Astrocyte (in vitro differentiated cells and primary cell): ENCODE measurements at regions not wholly inside any gene's neighbourhood (a gene's known extent, or its start where the extent isn't known, plus 50 kb on each side); places are given as distances from the start of the nearest gene placed in this dataset.

Experiments
- DNase-seq: peaks from one replicate; pipeline ENCODE4 v3.0.0-alpha.2; 2010; ENCODE audit warnings: low read depth
- FAIRE-seq: peaks from 2 replicates; lab custom pipeline; 2011; peaks lifted over from hg19 to GRCh38; lab: Jason Lieb, UNC
- H2AFZ ChIP-seq: 2 replicates; pipeline ENCODE4 v1.6.0; 2012; ENCODE audit warnings: low read depth, low read length, inconsistent platforms
- H3K27ac ChIP-seq: 2 replicates; pipeline ENCODE4 v1.5.1; 2011; ENCODE audit warnings: low read depth, low read length, inconsistent platforms
- H3K27me3 ChIP-seq: 2 replicates; pipeline ENCODE4 v1.6.0; 2011; ENCODE audit warnings: low read length, inconsistent platforms; ENCODE audit not compliant: insufficient read depth
- H3K36me3 ChIP-seq: 2 replicates; pipeline ENCODE4 v1.5.1; 2011; ENCODE audit warnings: low read length, inconsistent platforms; ENCODE audit not compliant: insufficient read depth
- H3K4me1 ChIP-seq: 2 replicates; pipeline ENCODE4 v1.5.1; 2011; ENCODE audit warnings: low read length, inconsistent platforms; ENCODE audit not compliant: insufficient read depth
- H3K4me2 ChIP-seq: 2 replicates; pipeline ENCODE4 v1.6.0; 2012; ENCODE audit warnings: low read length, inconsistent platforms
- H3K4me3 ChIP-seq: 2 replicates; pipeline ENCODE4 v1.5.1; 2011; ENCODE audit warnings: low read depth, mild to moderate bottlenecking, low read length, inconsistent platforms; ENCODE audit not compliant: insufficient read depth
- H3K79me2 ChIP-seq: 2 replicates; pipeline ENCODE4 v1.6.0; 2012; ENCODE audit warnings: mild to moderate bottlenecking, low read length, inconsistent platforms; ENCODE audit not compliant: insufficient read depth
- H3K9ac ChIP-seq: 2 replicates; pipeline ENCODE4 v1.6.0; 2012; ENCODE audit warnings: mild to moderate bottlenecking, low read length, inconsistent platforms
- H3K9me3 ChIP-seq: 2 replicates; pipeline ENCODE4 v1.5.1; 2012; ENCODE audit warnings: low read depth, mild to moderate bottlenecking, low read length, inconsistent platforms; ENCODE audit not compliant: insufficient read depth
- H4K20me1 ChIP-seq: 2 replicates; pipeline ENCODE4 v1.6.0; 2012; ENCODE audit warnings: low read length, inconsistent platforms; ENCODE audit not compliant: insufficient read depth
- H3K27ac Mint-ChIP-seq: one replicate; pipeline ENCODE4 v1.8.0; 2021; ENCODE audit warnings: mild to moderate bottlenecking, mixed read lengths; ENCODE audit not compliant: unreplicated experiment
- H3K27me3 Mint-ChIP-seq: one replicate; pipeline ENCODE4 v1.8.0; 2021; ENCODE audit warnings: low read depth, mixed read lengths; ENCODE audit not compliant: unreplicated experiment
- H3K36me3 Mint-ChIP-seq: one replicate; pipeline ENCODE4 v1.8.0; 2021; ENCODE audit warnings: low read depth, mixed read lengths; ENCODE audit not compliant: unreplicated experiment
- H3K4me1 Mint-ChIP-seq: one replicate; pipeline ENCODE4 v1.8.0; 2021; ENCODE audit warnings: low read depth, mixed read lengths; ENCODE audit not compliant: unreplicated experiment
- H3K4me3 Mint-ChIP-seq: one replicate; pipeline ENCODE4 v1.8.0; 2021; ENCODE audit warnings: mild to moderate bottlenecking, moderate library complexity, mixed read lengths; ENCODE audit not compliant: unreplicated experiment
- H3K9me3 Mint-ChIP-seq: one replicate; pipeline ENCODE4 v1.8.0; 2021; ENCODE audit warnings: mild to moderate bottlenecking, mixed read lengths; ENCODE audit not compliant: unreplicated experiment
- CTCF ChIP-seq: IDR thresholded peaks from 2 replicates; pipeline ENCODE4 v1.5.1; 2011; ENCODE audit warnings: low read depth, mild to moderate bottlenecking, inconsistent platforms, low read length, moderate library complexity; ENCODE audit not compliant: insufficient read depth
- EZH2 ChIP-seq: IDR thresholded peaks from 2 replicates; pipeline ENCODE4 v1.6.1; 2012; ENCODE audit warnings: mild to moderate bottlenecking, low read length, inconsistent platforms; ENCODE audit not compliant: insufficient read depth

- H3K9me3 Mint-ChIP-seq, result no peaks in the 10 kb centered on the region
- Histone ChIP-seq H3K27ac (no peak overlapping the region), H3K4me2 (no peak overlapping the region), H3K79me2 (no peaks in the 10 kb centered on the region), H3K4me3 (no peak overlapping the region), H3K4me1 (peaks cover 5% of the 10 kb centered on the region), H4K20me1 (no peaks in the 10 kb centered on the region), H3K36me3 (no peaks in the 10 kb centered on the region), H3K27me3 (no peaks in the 10 kb centered on the region), H3K9me3 (no peaks in the 10 kb centered on the region), H3K9ac (no peak overlapping the region), H2AFZ (no peak overlapping the region)
- no peak for FAIRE-seq
- H3K27me3 Mint-ChIP-seq, result no peaks in the 10 kb centered on the region
- no peaks in the 10 kb centered on the region for H3K36me3 Mint-ChIP-seq
- H3K27ac Mint-ChIP-seq, result no peak overlapping the region
- TF ChIP-seq EZH2 (no peak), CTCF (no peak)
- no peak overlapping the region for H3K4me3 Mint-ChIP-seq
- no peak for DNase-seq
- H3K4me1 Mint-ChIP-seq, result peaks cover 11% of the 10 kb centered on the region
These were observed 1019.2 kb downstream of the TTLL7 start for GRCh38 chr1:82979593-82980236.

DNA sequence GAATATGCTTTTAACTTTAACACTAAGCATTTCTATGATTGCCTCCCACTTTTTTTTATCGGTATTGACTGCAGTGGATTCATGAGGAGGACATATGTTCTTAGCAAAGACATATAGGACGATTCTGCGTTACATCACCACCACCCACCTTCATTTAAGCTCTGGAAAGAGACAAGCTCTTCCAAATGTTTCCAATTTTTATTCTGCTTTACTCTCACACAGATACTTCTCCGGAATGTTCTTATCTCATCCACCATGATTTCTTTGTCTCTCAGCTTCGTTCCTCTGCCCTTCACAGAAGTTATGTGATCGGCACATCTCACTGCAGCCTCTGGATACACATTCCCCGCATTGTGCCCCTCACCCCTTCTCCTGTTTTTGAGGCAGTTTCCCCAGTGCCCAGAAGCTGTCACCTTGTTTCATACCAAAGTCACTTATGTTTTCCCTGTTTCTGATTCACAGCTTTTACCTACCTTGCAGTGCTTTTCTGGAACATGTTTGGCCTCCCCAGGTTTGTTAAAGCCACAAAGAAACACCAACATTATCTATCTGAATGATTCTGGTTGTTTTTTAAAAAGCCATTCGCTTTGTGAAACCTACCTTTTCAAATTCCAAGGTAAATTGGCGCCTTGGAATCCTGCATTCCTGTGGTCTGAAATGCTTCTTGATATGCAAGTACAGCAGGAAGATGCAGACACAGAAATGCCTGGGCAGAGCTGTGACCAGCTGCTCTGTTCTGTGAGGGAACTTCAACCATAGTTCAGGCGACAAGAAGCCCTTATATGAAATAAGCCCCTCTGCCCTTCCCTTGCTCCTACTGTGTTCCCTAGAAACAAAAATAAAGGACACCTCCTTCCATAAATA is 1020.2 kb downstream of the TTLL7 start:
- peaks cover 11% of the 10 kb centered on the region for H3K4me1 Mint-ChIP-seq
- Histone ChIP-seq H3K4me1 (peaks cover 5% of the 10 kb centered on the region), H3K9me3 (no peaks in the 10 kb centered on the region), H3K27me3 (no peaks in the 10 kb centered on the region), H4K20me1 (no peaks in the 10 kb centered on the region), H2AFZ (no peak overlapping the region), H3K9ac (no peak overlapping the region), H3K4me2 (no peak overlapping the region), H3K4me3 (no peak overlapping the region), H3K79me2 (no peaks in the 10 kb centered on the region), H3K36me3 (no peaks in the 10 kb centered on the region), H3K27ac (no peak overlapping the region)
- TF ChIP-seq CTCF, result no peak
- TF ChIP-seq EZH2, result no peak
- H3K4me3 Mint-ChIP-seq, result no peak overlapping the region
- peak; percentile 23 for FAIRE-seq
- no peaks in the 10 kb centered on the region for H3K27me3 Mint-ChIP-seq
- no peaks in the 10 kb centered on the region for H3K36me3 Mint-ChIP-seq
- H3K9me3 Mint-ChIP-seq, result no peaks in the 10 kb centered on the region
- DNase-seq, result no peak
- H3K27ac Mint-ChIP-seq, result peak overlapping the region; percentile 14
